Keratinocyte (primary cell): ENCODE measurements at regions not wholly inside any gene's neighbourhood (a gene's known extent, or its start where the extent isn't known, plus 50 kb on each side); places are given as distances from the start of the nearest gene placed in this dataset.

ENCODE experiments used
- DNase-seq: peaks from one replicate; pipeline ENCODE4 v3.0.0-alpha.2; 2011; ENCODE audit warnings: low read depth, missing footprints, low spot score
- FAIRE-seq: peaks from 2 replicates; lab custom pipeline; 2011; peaks lifted over from hg19 to GRCh38; lab: Jason Lieb, UNC
- H2AFZ ChIP-seq: 2 replicates; pipeline ENCODE4 v1.6.0; 2012; ENCODE audit warnings: low read length, control low read depth, inconsistent platforms; ENCODE audit not compliant: control insufficient read depth
- H3K27ac ChIP-seq: 2 replicates; pipeline ENCODE4 v1.5.1; 2011; ENCODE audit warnings: low read length; ENCODE audit not compliant: control insufficient read depth, insufficient read depth
- H3K27me3 ChIP-seq: 3 replicates; pipeline ENCODE4 v1.6.0; 2011; ENCODE audit warnings: low read length; ENCODE audit not compliant: control insufficient read depth, insufficient read depth; ENCODE audit errors: extremely low read depth
- H3K36me3 ChIP-seq, 2 experiments: 2 replicates in 1 of 2; 3 replicates in 1 of 2; pipeline ENCODE4 v1.5.1; 2011; ENCODE audit warnings: low read length in 2 of 2, mild to moderate bottlenecking in 1 of 2; ENCODE audit not compliant: control insufficient read depth in 2 of 2, insufficient read depth in 2 of 2; ENCODE audit errors: extremely low read depth in 1 of 2
- H3K4me1 ChIP-seq: 3 replicates; pipeline ENCODE4 v1.5.1; 2011; ENCODE audit warnings: low read length; ENCODE audit not compliant: control insufficient read depth, insufficient read depth; ENCODE audit errors: extremely low read depth
- H3K4me2 ChIP-seq: 3 replicates; pipeline ENCODE4 v1.6.0; 2011; ENCODE audit warnings: low read depth, low read length; ENCODE audit not compliant: control insufficient read depth, insufficient read depth; ENCODE audit errors: extremely low read depth
- H3K4me3 ChIP-seq, 3 experiments: fragments of 200-600 bp in 1 of 3; sonication (generic) in 1 of 3; 2 replicates in 2 of 3; 3 replicates in 1 of 3; pipeline ENCODE4 v1.5.1; 2011 to 2016; ENCODE audit warnings: low read length in 3 of 3, mild to moderate bottlenecking in 3 of 3, control low read depth in 2 of 3, inconsistent platforms in 1 of 3, low read depth in 1 of 3, mixed read lengths in 1 of 3, mixed run types in 1 of 3, moderate library complexity in 1 of 3; ENCODE audit not compliant: control insufficient read depth in 2 of 3, insufficient read depth in 2 of 3; ENCODE audit errors: extremely low read depth in 1 of 3
- H3K79me2 ChIP-seq: 2 replicates; pipeline ENCODE4 v1.6.0; 2012; ENCODE audit warnings: low read length; ENCODE audit not compliant: control insufficient read depth, insufficient read depth
- H3K9ac ChIP-seq: 3 replicates; pipeline ENCODE4 v1.6.0; 2011; ENCODE audit warnings: low read length; ENCODE audit not compliant: control insufficient read depth, insufficient read depth; ENCODE audit errors: extremely low read depth
- H3K9me1 ChIP-seq: 3 replicates; pipeline ENCODE4 v1.6.0; 2011; ENCODE audit warnings: low read length; ENCODE audit not compliant: control insufficient read depth, insufficient read depth; ENCODE audit errors: extremely low read depth
- H3K9me3 ChIP-seq: 2 replicates; pipeline ENCODE4 v1.5.1; 2012; ENCODE audit warnings: low read depth, low read length; ENCODE audit not compliant: control insufficient read depth
- H4K20me1 ChIP-seq: 3 replicates; pipeline ENCODE4 v1.6.0; 2011; ENCODE audit warnings: low read length; ENCODE audit not compliant: control insufficient read depth, insufficient read depth; ENCODE audit errors: extremely low read depth
- EZH2 ChIP-seq: IDR thresholded peaks from one replicate; pipeline ENCODE4 v1.6.1; 2012; ENCODE audit warnings: inconsistent platforms, mild to moderate bottlenecking, low read length, moderate library complexity
- dilution Hi-C: fragments of 300-500 bp; cut with MboI; formaldehyde crosslinking; loops from one replicate; pipeline ENCODE4 v1.7.0; 2020; ENCODE audit warnings: low sequenced_read_pairs; ENCODE audit not compliant: extremely low pct_ligation_motif_present
- TF ChIP-seq, protein P1 (sequence below), 3 experiments: IDR thresholded peaks in 1 of 3; conservative IDR thresholded peaks in 1 of 3; optimal IDR thresholded peaks in 1 of 3; 2 replicates in 2 of 3; 3 replicates in 1 of 3; pipeline versions ENCODE3 to v1.5.1; 2011; ENCODE audit warnings: low read length in 3 of 3, mild to moderate bottlenecking in 3 of 3, moderate library complexity in 2 of 3, control low read depth in 1 of 3, inconsistent platforms in 1 of 3; ENCODE audit not compliant: insufficient read depth in 2 of 3; ENCODE audit errors: extremely low read depth in 1 of 3

DNA sequence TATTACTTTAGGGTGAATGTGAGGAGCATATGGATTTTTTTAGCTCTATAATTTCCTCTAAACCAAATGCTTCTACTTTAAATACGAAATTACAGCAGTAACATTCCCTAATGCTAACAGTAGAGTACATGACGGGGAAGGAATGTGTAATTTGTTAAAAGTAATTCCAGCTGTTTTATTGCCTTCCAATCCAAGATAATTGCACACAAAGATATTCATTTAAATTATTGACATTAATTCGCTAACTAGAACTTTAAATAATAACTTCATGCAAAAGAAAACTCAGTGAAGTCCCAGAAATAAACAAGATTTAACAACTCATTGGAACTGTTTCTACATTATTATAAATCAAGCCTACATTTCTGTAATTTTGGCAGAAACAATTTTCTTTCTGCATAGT lies 261.4 kb upstream of the CFAP20DC start:
- Histone ChIP-seq H3K9ac (no peak overlapping the region), H3K9me1 (no peaks in the 10 kb centered on the region), H4K20me1 (no peaks in the 10 kb centered on the region), H3K4me3 (no peak overlapping the region), H3K4me1 (peaks cover 25% of the 10 kb centered on the region), H3K9me3 (no peaks in the 10 kb centered on the region), H3K79me2 (no peaks in the 10 kb centered on the region), H3K27me3 (no peaks in the 10 kb centered on the region), H2AFZ (no peak overlapping the region), H3K27ac (no peak overlapping the region), H3K4me2 (no peak overlapping the region), H3K36me3 (no peaks in the 10 kb centered on the region)
- no peak for DNase-seq
- no peak for TF ChIP-seq EZH2
- TF ChIP-seq, protein P1, sequence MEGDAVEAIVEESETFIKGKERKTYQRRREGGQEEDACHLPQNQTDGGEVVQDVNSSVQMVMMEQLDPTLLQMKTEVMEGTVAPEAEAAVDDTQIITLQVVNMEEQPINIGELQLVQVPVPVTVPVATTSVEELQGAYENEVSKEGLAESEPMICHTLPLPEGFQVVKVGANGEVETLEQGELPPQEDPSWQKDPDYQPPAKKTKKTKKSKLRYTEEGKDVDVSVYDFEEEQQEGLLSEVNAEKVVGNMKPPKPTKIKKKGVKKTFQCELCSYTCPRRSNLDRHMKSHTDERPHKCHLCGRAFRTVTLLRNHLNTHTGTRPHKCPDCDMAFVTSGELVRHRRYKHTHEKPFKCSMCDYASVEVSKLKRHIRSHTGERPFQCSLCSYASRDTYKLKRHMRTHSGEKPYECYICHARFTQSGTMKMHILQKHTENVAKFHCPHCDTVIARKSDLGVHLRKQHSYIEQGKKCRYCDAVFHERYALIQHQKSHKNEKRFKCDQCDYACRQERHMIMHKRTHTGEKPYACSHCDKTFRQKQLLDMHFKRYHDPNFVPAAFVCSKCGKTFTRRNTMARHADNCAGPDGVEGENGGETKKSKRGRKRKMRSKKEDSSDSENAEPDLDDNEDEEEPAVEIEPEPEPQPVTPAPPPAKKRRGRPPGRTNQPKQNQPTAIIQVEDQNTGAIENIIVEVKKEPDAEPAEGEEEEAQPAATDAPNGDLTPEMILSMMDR (optimal IDR thresholded peaks at IDR 0.05 in 1 of 3, IDR thresholded peaks at IDR 0.05 in 1 of 3, conservative IDR thresholded peaks at IDR 0.05 in 1 of 3; ENCODE audit: extremely low read depth in 1 of 3, insufficient read depth in 2 of 3, low read length in 3 of 3), result no peak
- FAIRE-seq, result no peak
- dilution Hi-C loops, result no loop called here

DNA sequence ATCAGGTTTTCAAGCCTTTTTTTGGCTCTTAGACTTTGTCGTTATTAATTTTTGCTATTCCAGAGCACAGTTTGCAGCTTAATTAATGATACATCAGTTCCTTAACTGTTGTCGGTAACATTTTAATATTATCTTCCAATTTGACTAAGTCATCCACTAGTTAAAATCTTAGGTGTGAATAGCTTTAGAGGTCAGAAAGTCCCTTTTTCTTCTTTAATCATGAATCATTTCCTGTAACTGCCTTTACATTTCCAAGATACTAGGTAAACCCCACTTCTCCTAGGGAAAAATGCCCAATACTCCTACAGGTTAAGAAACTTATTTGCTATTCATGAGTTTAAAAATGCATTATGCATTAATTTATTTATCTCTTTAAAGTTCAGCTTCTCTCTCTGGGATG lies 260.9 kb upstream of the CFAP20DC start:
- Histone ChIP-seq H3K9me3 (no peaks in the 10 kb centered on the region), H3K27me3 (no peaks in the 10 kb centered on the region), H4K20me1 (no peaks in the 10 kb centered on the region), H3K4me3 (no peak overlapping the region), H3K27ac (no peak overlapping the region), H3K4me1 (peaks cover 25% of the 10 kb centered on the region), H3K79me2 (no peaks in the 10 kb centered on the region), H3K36me3 (no peaks in the 10 kb centered on the region), H3K9ac (no peak overlapping the region), H2AFZ (no peak overlapping the region), H3K9me1 (no peaks in the 10 kb centered on the region), H3K4me2 (peak overlapping the region; percentile 48)
- TF ChIP-seq, protein P1 (optimal IDR thresholded peaks at IDR 0.05 in 1 of 3, IDR thresholded peaks at IDR 0.05 in 1 of 3, conservative IDR thresholded peaks at IDR 0.05 in 1 of 3; ENCODE audit: extremely low read depth in 1 of 3, insufficient read depth in 2 of 3, low read length in 3 of 3), result no peak
- TF ChIP-seq EZH2, result no peak
- DNase-seq (no peak), FAIRE-seq (no peak)
- dilution Hi-C loops, result no loop called here
